ENCODE measurements at regions not wholly inside any gene's neighbourhood (a gene's known extent, or its start where the extent isn't known, plus 50 kb on each side); places are given as distances from the start of the nearest gene placed in this dataset.
"Not testable (repeated sequence)": the region's sequence is repeated elsewhere in the genome, so short reads cannot be mapped to it uniquely, and the experiment has no call there.

DNA sequence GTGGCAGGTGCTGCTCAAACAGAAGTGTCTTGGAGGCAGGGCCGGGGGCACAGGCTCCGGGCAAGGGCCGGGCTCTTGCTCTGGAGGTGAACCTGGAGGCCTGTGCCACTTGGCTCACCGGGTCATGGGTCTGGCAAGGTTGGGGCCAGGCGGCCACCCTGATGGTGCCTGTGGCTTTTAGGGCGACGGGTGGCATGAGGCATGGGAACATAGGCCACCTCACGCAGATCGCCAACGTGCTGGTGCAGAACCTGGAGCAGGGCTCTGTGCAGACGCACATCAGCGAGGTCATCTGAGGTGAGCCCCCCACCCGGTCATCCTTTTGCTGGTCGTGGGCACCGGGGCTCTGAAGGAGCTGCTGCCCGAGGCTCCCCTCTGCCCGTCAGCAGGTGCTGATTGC, 202.7 kb downstream of the LIPI start:
- DNase-seq: not testable (repeated sequence)

GRCh38 chr21:14006144-14006543, 204.6 kb downstream of the LIPI start:
- DNase-seq: not testable (repeated sequence)

DNA sequence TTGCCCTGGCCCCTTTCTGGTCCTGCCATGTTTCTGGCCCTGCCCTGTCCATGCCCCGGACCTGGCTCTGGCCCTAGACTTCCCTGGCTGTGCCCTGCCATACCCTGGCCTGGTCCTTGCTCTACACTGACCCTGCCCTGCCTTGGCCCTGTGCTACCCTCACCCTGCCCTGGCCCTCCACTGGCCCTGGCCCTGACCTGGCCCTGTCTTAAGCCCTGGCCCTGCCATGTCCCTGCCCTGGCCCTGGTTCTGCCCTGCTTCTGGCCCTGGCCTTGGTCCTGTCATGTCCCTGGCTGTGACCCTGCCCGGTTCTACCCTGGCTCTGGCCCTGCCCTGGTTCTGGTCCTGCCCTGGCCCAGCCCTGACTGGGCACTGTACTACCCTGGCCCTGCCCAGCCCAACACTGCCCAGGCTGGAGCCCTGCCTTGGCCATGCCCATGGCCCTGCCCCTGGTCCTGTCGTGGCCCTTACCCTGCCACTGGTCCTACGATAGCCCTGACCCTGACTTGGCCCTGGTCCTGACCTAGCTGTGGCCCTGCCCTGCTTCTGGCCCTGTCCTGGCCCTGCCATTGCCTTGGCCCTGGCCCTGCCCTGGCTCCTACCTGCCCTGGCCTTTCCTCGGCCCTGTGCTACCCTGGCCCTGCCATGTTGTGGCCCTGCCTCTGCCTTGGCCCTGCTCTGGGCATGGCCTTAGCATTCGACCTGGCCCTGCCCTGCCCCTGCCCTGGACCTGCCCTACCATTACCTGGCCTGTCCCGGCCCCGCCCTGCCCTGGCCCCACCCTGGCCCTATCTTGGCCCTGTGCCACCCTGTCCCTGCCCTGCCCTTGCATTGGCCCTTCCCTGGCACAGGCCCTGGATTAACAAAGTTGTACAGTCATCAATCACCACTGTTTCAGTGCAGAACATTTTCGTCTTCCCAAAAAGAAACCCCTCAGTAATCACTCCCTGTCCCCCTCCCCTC, 223.5 kb downstream of the LIPI start:
- not testable (repeated sequence) for DNase-seq

- DNase-seq: not testable (repeated sequence)
These were observed 224.6 kb downstream of the LIPI start for GRCh38 chr21:13985865-13986863.

GRCh38 chr21:13985137-13985864, 225.5 kb downstream of the LIPI start:
- not testable (repeated sequence) for DNase-seq

DNA sequence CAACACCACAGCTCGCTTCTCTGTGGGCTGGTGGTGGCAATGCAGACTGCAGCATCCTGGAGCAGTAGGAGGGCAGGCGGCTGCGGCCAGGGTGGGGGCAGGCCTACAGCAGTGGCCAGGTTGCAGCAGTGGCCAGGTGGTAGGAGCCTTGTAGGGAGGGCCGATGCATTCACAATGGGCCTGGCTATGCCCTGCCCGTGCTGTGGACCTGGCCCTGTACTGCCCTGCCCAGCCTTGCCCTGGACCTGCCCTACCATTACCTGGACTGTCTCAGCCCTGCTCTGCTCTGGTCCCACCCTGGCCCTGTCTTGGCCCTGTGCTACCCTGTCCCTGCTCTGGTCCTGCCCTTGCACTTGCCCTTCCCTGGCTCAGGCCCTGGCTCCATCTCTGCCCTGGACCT, 226.0 kb downstream of the LIPI start:
- DNase-seq: not testable (repeated sequence)

- not testable (repeated sequence) for DNase-seq
These were observed 229.3 kb downstream of the LIPI start for GRCh38 chr21:13981176-13982087.

- peak in 5 of 6 experiments; percentile 11 to 72 (median 65) for DNase-seq
These were observed 230.6 kb downstream of the LIPI start for GRCh38 chr21:13980115-13980662.

GRCh38 chr21:13979608-13980007, 231.1 kb downstream of the LIPI start:
- DNase-seq: peak in 1 of 6 experiments; percentile 30

DNA sequence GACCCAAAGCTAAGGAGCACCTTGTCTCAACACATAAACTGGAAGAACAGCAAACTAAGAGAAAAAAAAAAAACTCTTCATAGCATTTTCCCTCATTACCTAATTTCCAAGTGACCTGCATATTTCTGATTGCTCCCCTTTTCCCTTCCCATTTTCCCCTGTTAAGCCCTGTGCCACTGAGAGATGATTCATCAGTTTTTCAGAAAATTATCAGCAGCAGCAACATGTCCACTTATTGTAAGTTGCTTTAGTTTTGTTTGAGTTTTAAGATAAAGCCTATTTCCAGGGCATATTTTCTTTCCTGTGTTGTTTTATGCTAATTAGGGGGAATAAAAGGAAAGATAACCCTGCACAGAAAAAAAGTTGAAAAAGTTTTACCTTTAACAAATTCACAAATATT, 236.2 kb downstream of the LIPI start:
- DNase-seq: not testable (repeated sequence)

- not testable (repeated sequence) for DNase-seq
These were observed 240.9 kb downstream of the LIPI start for GRCh38 chr21:13969853-13970252.

GRCh38 chr21:13969002-13969401, 241.8 kb downstream of the LIPI start:
- not testable (repeated sequence) for DNase-seq

DNA sequence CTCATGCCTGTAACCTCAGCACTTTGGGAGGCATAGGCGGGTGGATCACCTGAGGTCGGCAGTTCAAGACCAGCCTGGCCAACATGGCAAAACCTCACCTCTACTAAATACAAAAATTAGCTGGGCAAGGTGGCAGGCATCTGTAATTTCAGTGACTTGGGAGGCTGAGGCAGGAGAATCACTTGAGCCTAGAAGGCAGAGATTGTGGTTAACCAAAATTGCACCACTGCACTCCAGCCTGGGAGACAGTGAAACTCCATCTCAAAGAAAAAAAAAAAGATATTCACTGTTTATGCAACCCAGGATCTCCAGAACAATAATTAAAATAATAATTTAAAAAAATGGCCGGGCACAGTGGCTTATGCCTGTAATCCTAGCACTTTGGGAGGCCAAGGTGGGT, 247.5 kb downstream of the LIPI start:
- not testable (repeated sequence) for DNase-seq

DNA sequence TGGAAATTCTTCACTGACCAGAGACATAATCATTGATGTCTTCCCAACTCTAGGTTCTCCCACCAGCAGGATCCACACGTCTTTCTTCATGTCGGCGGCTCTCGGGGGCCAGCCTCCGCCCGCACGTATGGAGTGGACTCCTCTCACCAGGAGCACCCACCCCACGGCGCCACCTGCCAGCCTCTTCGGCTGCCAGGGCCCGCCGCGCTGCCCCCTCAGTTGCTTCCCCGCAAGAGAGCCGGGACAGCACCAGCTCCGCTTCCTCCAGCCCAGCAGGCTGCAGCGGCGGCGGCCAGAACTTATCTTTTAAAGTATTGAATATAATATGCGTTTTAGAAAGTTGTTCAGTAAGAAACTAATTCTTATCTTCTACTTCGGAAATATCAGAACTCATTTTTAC, 273.5 kb downstream of the LIPI start:
- DNase-seq: no peak

DNA sequence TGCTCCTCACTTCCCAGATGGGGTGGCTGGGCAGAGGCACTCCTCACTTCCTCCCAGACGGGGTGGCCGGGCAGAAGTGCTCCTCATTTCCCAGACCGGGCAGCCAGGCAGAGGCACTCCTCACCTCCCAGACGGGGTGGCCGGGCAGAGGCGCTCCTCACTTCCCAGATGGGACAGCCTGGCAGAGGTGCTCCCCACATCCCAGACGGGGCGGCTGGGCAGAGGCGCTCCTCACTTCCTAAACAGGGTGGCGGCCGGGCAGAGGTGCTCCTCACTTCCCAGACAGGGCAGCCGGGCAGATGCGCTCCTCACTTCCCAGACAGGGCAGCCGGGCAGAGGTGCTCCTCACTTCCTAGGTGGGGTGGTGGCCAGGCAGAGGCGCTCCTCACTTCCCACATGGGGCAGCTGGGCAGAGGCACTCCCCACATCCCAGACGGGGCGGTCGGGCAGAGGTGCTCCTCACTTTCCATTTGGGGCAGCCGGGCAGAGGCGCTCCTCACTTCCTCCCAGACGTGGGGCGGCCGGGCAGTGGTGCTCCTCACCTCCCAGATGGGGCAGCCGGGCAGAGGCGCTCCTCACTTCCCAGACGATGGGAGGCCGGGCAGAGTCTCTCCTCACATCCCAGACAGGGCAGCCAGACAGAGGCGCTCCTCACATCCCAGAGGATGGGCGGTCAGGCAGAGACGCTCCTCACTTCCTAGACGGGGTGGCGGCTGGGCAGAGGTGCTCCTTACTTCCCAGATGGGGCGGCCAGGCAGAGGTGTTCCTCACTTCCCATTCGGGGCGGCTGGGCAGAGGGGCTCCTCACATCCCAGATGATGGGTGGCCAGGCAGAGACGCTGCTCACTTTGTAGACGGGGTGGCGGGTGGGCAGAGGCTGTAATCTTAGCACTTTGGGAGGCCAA, 274.5 kb downstream of the LIPI start:
- not testable (repeated sequence) for DNase-seq

GRCh38 chr21:13935396-13936032, 275.2 kb downstream of the LIPI start:
- DNase-seq: not testable (repeated sequence)

GRCh38 chr21:13934887-13935342, 275.8 kb downstream of the LIPI start:
- DNase-seq: not testable (repeated sequence)

GRCh38 chr21:13923175-13923574, 287.6 kb downstream of the LIPI start:
- not testable (repeated sequence) for DNase-seq

DNA sequence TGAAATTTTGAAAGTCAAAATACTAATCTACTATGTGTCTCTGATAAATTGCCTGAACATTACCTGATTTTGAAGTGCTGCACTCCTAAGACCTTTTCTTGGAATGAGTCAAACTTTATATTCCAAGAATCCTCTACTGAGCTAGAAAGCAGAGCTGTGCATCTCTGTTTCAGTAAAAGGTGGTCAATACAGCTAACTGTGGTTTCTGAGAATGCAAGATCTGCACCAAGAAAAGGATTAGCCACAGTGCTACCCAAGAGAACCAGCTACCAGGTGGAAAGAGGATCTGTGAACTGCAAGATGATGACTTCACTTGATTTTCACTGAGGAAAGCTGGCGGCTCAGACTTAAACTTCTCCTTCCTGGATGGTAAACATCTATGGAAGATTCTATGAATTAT, 289.3 kb downstream of the LIPI start:
- DNase-seq: not testable (repeated sequence)

All from stimulated activated naive CD4-positive, alpha-beta T cell (primary cell).